ENCODE measurements at regions not wholly inside any gene's neighbourhood (a gene's known extent, or its start where the extent isn't known, plus 50 kb on each side); places are given as distances from the start of the nearest gene placed in this dataset.
A peak's percentile ranks its signal among the peaks of the same experiment; 100 is the strongest.

- H3K4me1 ChIP-seq (ENCODE audit: low read length), result peaks cover 26% of the 10 kb centered on the region
- no peaks in the 10 kb centered on the region for H3K9me2 ChIP-seq (replicated peaks; ENCODE audit: insufficient read depth, low read length)
- TF ChIP-seq CTCF (IDR thresholded peaks at IDR 0.05; ENCODE audit: low read length), result no peak
- TF ChIP-seq EZH2phosphoT487 (IDR thresholded peaks at IDR 0.05; ENCODE audit: low read length), result no peak
- TF ChIP-seq EZH2 (optimal IDR thresholded peaks at IDR 0.05; ENCODE audit: low read depth, low read length), result no peak
- no peaks in the 10 kb centered on the region for H3K9me3 ChIP-seq (replicated peaks; ENCODE audit: insufficient read depth, low read length)
- DNase-seq, result no peak
- no peak overlapping the region for H3K9ac ChIP-seq (ENCODE audit: low read length)
- H3K4me2 ChIP-seq (ENCODE audit: low read depth, low read length), result peak overlapping the region; percentile 56
- peaks cover 21% of the 10 kb centered on the region for H3F3A ChIP-seq (ENCODE audit: insufficient read depth, low read length)
- peak overlapping the region; percentile 34; the same call in 1 of the 2 replicates for H3K27ac ChIP-seq (ENCODE audit: low read length)
- no peaks in the 10 kb centered on the region for H3K36me3 ChIP-seq (replicated peaks; ENCODE audit: insufficient read depth, low read length)
- no peaks in the 10 kb centered on the region for H4K20me1 ChIP-seq (ENCODE audit: insufficient read depth, low read length)
- peaks cover 38% of the 10 kb centered on the region for H3K27me3 ChIP-seq (replicated peaks; ENCODE audit: insufficient read depth, low read length)
- no peaks in the 10 kb centered on the region for H3K79me2 ChIP-seq (ENCODE audit: low read length)
- H2AFZ ChIP-seq (ENCODE audit: low read length), result no peak overlapping the region
- no peak overlapping the region for H3K4me3 ChIP-seq (ENCODE audit: low read length)
These were observed 59.7 kb upstream of the ARID2 start for GRCh38 chr12:45669792-45670191.

- Histone ChIP-seq H4K20me1 (ENCODE audit: insufficient read depth, low read length) (no peaks in the 10 kb centered on the region), H3K36me3 (replicated peaks; ENCODE audit: insufficient read depth, low read length) (no peaks in the 10 kb centered on the region), H3K9me2 (replicated peaks; ENCODE audit: insufficient read depth, low read length) (no peaks in the 10 kb centered on the region), H3K9me3 (replicated peaks; ENCODE audit: insufficient read depth, low read length) (no peaks in the 10 kb centered on the region), H3K9ac (ENCODE audit: low read length) (no peak overlapping the region), H3K27me3 (replicated peaks; ENCODE audit: insufficient read depth, low read length) (peaks cover 38% of the 10 kb centered on the region), H3K27ac (ENCODE audit: low read length) (no peak overlapping the region), H3K79me2 (ENCODE audit: low read length) (no peaks in the 10 kb centered on the region), H3K4me2 (ENCODE audit: low read depth, low read length) (peak overlapping the region; percentile 56), H3K4me1 (ENCODE audit: low read length) (peaks cover 26% of the 10 kb centered on the region), H3K4me3 (ENCODE audit: low read length) (no peak overlapping the region), H2AFZ (ENCODE audit: low read length) (no peak overlapping the region), H3F3A (ENCODE audit: insufficient read depth, low read length) (peaks cover 21% of the 10 kb centered on the region)
- DNase-seq, result peak; percentile 74
- TF ChIP-seq EZH2 (optimal IDR thresholded peaks at IDR 0.05; ENCODE audit: low read depth, low read length), result no peak
- TF ChIP-seq EZH2phosphoT487 (IDR thresholded peaks at IDR 0.05; ENCODE audit: low read length), result no peak
- TF ChIP-seq CTCF (IDR thresholded peaks at IDR 0.05; ENCODE audit: low read length), result no peak
These were observed 59.0 kb upstream of the ARID2 start for GRCh38 chr12:45670346-45671065.

GRCh38 chr12:45671254-45671653 is 58.3 kb upstream of the ARID2 start:
- no peak for TF ChIP-seq EZH2 (optimal IDR thresholded peaks at IDR 0.05; ENCODE audit: low read depth, low read length)
- TF ChIP-seq EZH2phosphoT487 (IDR thresholded peaks at IDR 0.05; ENCODE audit: low read length), result no peak
- Histone ChIP-seq H3F3A (ENCODE audit: insufficient read depth, low read length) (peaks cover 21% of the 10 kb centered on the region), H4K20me1 (ENCODE audit: insufficient read depth, low read length) (no peaks in the 10 kb centered on the region), H3K27me3 (replicated peaks; ENCODE audit: insufficient read depth, low read length) (peaks cover 33% of the 10 kb centered on the region), H3K79me2 (ENCODE audit: low read length) (no peaks in the 10 kb centered on the region), H3K4me1 (ENCODE audit: low read length) (peaks cover 26% of the 10 kb centered on the region), H3K9me2 (replicated peaks; ENCODE audit: insufficient read depth, low read length) (no peaks in the 10 kb centered on the region), H2AFZ (ENCODE audit: low read length) (no peak overlapping the region), H3K4me2 (ENCODE audit: low read depth, low read length) (peak overlapping the region; percentile 56; the same call in 1 of the 2 replicates), H3K4me3 (ENCODE audit: low read length) (no peak overlapping the region), H3K9ac (ENCODE audit: low read length) (no peak overlapping the region), H3K9me3 (replicated peaks; ENCODE audit: insufficient read depth, low read length) (no peaks in the 10 kb centered on the region), H3K27ac (ENCODE audit: low read length) (no peak overlapping the region), H3K36me3 (replicated peaks; ENCODE audit: insufficient read depth, low read length) (no peaks in the 10 kb centered on the region)
- DNase-seq, result no peak

Measured in MM.1S (cell line).